Hippocampal formation (tissue), 2 donors: ENCODE measurements at regions not wholly inside any gene's neighbourhood (a gene's known extent, or its start where the extent isn't known, plus 50 kb on each side); places are given as distances from the start of the nearest gene placed in this dataset.

Experiments
- DNase-seq, 2 donors: peaks; one replicate each; lab custom pipeline; 2025; lab: John Stamatoyannopoulos, UW

GRCh38 chr22:27385261-27385998 is 416.1 kb downstream of the MN1 start:
- DNase-seq, result no peak

GRCh38 chr22:27386186-27386585 is 415.4 kb downstream of the MN1 start:
- no peak for DNase-seq

DNA sequence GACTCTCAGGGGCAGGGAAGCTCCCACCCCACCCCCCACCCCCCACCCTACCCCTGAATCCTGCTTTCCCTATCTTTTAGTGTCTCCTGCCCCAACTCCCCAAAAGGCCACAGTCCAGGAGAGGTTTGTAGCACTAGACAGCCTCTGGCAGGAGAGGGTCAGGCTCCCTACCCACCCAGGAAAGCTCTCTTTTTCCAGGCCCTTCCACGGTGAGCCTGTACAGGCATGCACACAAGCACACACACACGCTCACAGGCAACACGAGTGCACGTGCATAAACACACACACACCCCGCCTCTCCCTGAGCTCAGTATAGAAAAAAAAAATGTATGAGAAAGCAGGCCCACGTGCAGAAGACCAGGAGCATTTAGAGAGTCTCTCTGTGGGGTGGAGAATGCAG is 414.0 kb downstream of the MN1 start:
- no peak for DNase-seq

GRCh38 chr22:27388090-27388600 is 413.4 kb downstream of the MN1 start:
- no peak for DNase-seq

- DNase-seq, result no peak
Observed at GRCh38 chr22:27389727-27390075, 411.9 kb downstream of the MN1 start.

GRCh38 chr22:27391092-27391770 is 410.3 kb downstream of the MN1 start:
- DNase-seq, result no peak

DNA sequence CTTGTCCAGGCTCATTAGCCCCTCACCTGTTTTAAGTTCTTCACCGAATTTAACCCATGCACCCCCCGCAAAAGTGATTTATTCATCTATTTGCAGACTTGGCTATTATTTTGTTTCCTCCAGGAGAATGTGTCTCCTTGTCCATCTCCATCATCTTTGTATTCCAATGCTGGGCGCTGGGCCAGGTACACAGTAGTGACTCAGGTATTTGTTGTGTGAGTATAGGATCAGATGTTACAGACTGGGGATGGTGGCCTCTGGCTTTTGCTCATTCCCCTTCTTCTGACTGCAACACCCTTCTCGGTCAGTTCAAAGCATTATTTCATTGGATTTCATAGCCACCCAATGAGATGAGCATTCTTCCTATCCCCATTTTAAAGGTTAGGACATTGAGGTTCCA is 408.2 kb downstream of the MN1 start:
- no peak for DNase-seq

GRCh38 chr22:27394806-27395404 is 406.7 kb downstream of the MN1 start:
- DNase-seq, result no peak

DNA sequence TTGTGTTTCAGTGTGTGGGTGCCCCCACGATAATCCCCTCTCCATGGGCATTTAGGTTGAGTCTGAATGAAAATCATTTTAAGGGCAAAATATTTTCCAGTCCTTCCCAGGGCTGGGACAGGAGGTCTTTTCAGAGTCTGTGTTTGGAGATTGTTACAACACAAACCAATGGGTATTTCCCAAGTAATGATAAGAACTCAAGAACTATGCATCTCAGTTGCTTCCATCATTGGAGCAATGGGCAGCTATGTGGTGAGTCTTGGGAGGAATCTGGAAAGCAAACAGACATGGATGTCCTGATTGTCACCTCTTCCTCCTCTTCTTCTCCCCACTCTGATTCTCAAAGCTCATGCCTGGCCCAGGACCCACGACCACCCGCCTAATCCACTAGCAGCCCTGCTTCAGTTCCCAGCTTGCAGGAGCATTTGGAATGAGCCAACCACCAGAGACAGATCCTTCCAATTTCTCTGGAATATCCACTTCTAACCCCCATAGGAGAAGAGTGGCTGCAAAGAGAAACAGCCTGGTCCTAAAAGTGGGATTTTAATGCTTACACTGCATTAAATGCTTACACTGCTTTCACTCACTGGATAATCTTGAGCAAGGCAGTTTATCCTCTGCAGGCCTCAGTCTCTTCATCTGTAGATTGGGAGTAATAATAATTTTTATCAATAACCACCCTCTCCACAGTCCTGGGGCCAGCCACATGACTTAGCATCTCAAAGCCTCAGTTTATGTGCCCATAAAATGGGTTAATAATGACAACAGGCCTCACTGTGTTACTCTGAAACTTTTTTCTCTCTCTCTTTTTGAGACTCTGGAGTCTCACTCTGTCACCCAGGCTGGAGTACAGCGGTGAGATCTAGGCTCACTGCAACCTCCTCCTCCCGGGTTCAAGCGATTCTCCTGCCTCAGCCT is 404.3 kb downstream of the MN1 start:
- DNase-seq, result no peak

DNA sequence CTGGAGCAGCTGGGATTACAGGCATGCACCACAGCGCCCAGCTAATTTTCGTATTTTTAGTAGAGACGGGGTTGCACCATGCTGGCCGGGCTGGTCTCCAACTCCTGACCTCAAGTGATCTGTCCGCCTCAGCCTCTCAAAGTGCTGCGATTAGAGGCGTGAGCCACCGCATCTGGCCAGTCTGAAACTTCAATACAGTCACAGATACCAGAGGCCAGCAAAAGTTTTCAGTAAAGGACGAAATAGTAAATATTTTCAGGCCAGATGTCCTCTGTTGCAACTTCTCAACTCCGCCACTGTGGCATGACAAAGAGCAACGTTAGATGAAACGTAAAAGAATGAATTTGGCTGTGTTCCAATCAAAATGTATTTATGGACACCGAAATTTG is 403.6 kb downstream of the MN1 start:
- DNase-seq, result no peak

GRCh38 chr22:27399161-27399560 is 402.4 kb downstream of the MN1 start:
- no peak for DNase-seq

GRCh38 chr22:27400811-27401210 is 400.7 kb downstream of the MN1 start:
- DNase-seq, result no peak

- no peak for DNase-seq
Observed at GRCh38 chr22:27401321-27401720, 400.2 kb downstream of the MN1 start.

DNA sequence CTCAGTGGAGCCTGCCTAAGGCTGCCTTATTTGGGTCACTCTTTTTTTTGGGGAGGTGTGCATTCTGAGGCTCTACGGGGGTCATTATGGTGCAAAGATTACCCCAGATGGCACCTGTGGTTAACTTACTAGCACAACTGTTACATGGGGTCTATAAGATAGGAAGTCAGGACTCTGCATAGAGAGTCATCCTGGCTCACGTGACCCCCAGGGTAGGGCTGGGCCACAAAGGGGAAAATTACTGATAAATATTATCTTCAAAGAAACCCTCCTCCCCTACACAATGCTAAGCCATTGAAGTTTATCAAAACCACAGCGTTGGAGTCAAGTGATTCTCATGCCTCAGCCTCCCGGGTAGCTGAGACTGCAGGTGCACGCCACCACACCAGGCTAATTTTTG is 397.1 kb downstream of the MN1 start:
- DNase-seq, result no peak

DNA sequence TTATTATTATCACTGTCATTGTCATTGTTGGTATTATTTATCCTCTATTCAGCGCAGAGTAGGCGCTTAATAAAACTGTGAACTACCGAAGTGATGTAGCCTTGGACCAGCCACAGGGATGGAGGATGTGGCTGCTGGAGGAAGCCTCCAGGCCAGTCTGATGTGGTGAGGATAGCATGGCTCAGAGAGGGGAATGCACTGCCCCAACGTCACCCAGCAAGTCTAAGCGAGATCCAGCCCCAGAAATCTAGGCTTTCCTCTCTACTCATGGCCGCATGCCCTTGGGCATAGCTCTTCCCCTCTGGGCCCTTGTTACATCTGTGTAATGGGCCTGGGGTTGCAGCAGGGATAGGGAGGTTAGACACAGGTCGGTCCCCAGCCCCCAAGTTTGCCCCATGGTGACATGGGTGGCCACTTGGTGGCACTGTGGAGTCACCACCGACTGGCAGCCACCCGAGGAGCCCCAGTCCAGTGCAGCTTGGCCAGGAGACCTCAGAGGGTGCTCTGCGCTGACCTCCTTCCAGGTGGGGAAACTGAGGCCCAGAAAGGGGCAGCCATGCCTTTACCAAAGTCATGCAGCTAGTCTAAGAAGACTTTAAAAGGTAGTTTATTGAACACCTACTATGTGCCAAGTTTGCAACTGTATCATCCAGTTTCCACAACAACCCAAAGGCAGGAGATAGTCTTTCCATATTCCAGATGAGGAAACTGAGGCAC is 395.7 kb downstream of the MN1 start:
- DNase-seq, result peak in 1 of 2 donors; percentile 6

DNA sequence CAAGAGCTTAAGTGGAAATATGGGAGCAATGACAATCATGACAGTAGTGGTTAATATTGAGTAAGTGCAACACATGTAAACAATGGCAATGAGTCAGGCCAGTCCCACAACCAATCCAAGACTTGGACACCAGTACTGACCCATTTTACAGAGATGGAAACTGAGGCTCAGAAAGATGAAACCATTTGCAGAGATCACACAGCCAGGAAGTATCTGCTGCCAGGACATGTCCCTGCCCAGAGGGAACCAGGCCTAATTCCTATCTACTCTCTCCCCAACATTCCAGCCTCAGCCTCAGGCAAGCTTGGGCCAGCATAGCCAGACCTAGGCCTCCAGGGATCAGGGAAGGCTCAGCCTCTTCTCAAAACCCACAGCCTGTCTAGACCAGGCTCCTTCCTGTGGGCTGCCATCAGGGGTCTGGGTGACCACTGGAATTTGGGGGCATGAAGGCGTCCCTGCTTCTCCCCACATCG is 395.1 kb downstream of the MN1 start:
- no peak for DNase-seq

- no peak for DNase-seq
Observed at GRCh38 chr22:27407369-27407985, 394.1 kb downstream of the MN1 start.

DNA sequence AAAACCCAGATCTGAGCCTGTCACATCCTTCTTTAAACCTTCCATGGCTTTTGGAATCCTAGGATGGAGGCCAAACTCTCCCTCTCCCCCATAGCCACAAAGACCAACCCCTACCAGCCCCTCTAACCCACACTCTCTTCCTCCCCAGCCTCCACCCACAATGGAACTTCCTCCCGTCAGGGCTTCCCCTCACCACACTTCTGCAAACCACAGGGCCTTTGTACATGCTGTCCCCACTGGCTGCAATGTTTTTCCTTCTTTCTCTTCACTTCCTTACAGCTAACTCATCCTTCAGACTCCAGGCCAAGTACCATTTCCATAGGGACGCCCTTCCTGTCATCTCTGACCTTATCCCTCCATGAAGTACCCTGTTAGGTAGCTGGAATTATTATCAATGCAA is 393.5 kb downstream of the MN1 start:
- no peak for DNase-seq

GRCh38 chr22:27409299-27409698 is 392.3 kb downstream of the MN1 start:
- DNase-seq, result no peak

DNA sequence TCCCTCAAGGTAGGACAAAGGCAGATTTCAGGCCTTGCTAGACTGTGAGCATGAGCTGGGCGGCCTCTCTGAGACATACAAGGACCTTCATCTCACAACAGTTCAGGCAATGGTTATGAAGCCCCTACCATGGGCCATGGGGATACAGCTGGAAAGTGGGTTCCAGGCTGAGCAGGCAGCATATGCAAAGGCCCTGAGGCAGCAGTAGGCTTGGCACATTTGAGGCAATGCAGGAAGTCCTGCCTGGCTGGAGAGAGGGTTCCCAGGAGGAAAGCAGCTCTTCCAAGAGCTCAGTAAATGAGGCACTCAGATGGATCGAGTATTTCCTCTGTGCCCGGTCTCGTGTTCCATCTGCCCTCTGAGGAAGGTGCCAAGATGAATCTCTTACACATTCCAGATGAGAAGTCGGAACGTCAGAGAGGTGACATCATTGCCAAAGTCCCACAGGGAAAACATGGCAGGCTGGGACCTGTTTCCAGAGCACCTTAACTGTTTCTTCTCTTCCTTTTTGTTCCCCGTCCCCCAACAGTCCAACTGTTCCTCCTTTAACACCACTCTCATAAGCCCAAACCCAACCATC is 388.6 kb downstream of the MN1 start:
- DNase-seq, result no peak

DNA sequence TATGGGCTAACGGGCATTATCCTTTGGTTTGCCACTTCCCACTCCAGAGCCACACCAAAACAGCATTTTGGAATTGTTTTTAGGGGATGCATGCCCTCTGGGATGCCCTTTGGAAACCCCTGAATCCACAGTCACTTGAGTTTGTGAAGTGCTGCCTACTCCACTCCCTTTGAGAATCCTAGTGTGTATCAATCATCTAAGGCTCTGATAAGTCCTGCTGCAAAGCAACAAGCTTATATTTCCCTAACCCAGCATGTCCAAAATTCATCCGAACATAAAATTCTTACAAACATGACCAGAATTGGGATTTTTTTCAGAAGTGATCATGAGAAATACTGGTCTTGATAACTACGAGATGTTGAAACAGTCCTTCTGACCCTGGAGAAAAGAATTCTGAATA is 387.9 kb downstream of the MN1 start:
- DNase-seq, result no peak
